ENCODE measurements at regions not wholly inside any gene's neighbourhood (a gene's known extent, or its start where the extent isn't known, plus 50 kb on each side); places are given as distances from the start of the nearest gene placed in this dataset.
"Not testable (repeated sequence)": the region's sequence is repeated elsewhere in the genome, so short reads cannot be mapped to it uniquely, and the experiment has no call there.

- not testable (repeated sequence) for TF ChIP-seq EZH2 (IDR thresholded peaks at IDR 0.05; ENCODE audit: low read depth, low read length, severe bottlenecking); POLR2A (IDR thresholded peaks at IDR 0.05; ENCODE audit: control extremely low read depth in 1 of 2, low read depth in 2 of 2, low read length in 2 of 2); KDM1A (IDR thresholded peaks at IDR 0.05; ENCODE audit: borderline replicate concordance, low read length); CTCF (IDR thresholded peaks at IDR 0.05; ENCODE audit: control extremely low read depth in 1 of 3, insufficient read depth in 1 of 3, low read depth in 1 of 3, low read length in 3 of 3)
Observed at GRCh38 chr13:18286848-18287247, 894.8 kb downstream of the TUBA3C start.
